Mucosa of gallbladder (tissue), 1 donor: ENCODE measurements at regions not wholly inside any gene's neighbourhood (a gene's known extent, or its start where the extent isn't known, plus 50 kb on each side); places are given as distances from the start of the nearest gene placed in this dataset.
"Not testable (repeated sequence)": the region's sequence is repeated elsewhere in the genome, so short reads cannot be mapped to it uniquely, and the experiment has no call there.

Experiments
- DNase-seq: peaks from one replicate; pipeline ENCODE4 v3.0.0-alpha.2; 2020; ENCODE audit warnings: low spot score
- donor health status: DM: no; HTN: no; CAD: no.

DNA sequence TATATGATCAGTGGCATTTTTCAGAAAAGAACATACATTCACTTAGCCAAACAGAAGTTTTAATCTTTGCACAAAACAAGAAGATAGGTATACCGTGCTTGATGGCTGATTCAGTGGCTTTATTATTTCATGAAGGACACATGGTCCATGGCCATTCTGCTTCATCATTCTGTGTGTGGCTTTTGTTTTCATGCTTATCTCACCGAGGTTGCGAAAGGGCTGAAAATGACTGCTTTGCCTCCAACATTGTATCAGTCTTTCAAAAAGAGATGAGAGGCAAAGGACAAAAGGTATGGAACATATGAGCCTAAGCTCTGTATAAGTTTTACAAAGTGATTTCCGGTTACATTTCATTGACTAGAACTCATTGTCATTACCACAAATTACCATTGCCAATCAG, 541.1 kb downstream of the RAB28 start:
- no peak for DNase-seq

DNA sequence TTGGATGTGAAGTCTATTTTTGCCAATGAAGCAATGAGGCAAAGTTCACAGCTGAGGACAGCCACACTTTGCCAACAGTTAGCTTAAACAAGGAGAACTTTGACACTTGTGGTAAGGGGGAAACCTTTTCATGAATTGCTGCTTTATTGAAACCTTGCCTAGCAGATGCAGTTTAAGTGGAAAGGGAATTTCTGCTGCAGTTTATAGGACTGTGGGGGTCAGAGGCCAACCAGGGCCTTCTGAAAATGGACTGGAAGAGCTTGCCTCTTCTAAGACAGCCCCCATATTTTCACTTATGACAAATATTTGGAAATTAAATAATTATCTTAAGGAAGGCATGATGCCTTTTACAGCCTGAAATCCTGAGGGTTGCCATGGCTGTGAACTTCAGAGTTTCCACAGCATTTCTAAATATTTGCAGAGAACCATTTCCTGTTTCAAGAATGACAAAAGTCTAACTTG, 550.3 kb downstream of the RAB28 start:
- DNase-seq: no peak

DNA sequence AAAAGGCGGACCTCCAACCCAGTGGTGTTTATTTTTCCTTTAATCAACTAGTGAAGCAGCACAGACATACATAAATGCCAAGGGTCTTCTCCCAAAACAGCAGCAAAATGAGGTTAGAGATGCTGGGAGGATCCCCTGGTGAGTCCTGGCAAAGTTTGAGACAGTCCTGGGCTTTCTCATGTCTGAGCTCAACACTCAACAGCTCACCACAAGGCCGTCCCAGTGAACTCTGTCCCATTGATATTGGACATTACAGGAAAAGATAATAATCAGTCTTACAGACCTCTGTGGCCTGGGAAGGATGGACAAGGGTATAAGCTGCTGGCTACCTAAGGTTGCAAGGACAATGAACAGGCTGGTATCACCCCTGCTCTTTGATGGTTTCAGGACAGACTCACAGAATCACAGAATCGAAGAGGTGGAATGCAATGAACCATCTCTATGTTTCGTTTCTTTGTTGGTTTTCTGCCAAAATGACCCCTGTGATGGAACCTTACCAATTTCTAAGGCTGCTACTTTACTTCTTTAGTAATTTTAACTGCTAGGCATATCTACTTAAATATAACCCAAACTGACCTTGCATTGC, 551.8 kb downstream of the RAB28 start:
- no peak for DNase-seq

DNA sequence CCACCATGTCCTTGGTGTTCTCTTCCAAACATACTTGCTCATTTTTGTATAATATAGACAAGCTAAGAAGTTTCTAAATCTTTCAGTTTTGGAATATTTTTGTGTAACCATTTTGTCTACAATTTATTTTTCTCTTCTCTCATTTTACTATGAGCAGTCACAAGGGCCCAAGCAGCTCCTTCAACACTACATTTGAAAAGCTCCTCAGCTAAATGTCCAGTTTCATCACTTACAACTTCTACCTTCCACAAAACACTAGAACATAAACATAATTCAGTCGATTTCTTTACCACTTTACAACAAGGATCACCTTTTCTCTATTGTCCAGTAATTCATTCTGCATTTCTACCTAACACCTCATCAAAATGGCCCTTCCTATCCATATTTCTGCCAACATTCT, 554.4 kb downstream of the RAB28 start:
- no peak for DNase-seq

- no peak for DNase-seq
Measured at GRCh38 chr4:12928751-12929150, 555.4 kb downstream of the RAB28 start.

GRCh38 chr4:12926189-12927066, 557.7 kb downstream of the RAB28 start:
- no peak for DNase-seq

- no peak for DNase-seq
Measured at GRCh38 chr4:12924728-12925320, 559.3 kb downstream of the RAB28 start.

- no peak for DNase-seq
Measured at GRCh38 chr4:12924253-12924652, 559.9 kb downstream of the RAB28 start.

DNA sequence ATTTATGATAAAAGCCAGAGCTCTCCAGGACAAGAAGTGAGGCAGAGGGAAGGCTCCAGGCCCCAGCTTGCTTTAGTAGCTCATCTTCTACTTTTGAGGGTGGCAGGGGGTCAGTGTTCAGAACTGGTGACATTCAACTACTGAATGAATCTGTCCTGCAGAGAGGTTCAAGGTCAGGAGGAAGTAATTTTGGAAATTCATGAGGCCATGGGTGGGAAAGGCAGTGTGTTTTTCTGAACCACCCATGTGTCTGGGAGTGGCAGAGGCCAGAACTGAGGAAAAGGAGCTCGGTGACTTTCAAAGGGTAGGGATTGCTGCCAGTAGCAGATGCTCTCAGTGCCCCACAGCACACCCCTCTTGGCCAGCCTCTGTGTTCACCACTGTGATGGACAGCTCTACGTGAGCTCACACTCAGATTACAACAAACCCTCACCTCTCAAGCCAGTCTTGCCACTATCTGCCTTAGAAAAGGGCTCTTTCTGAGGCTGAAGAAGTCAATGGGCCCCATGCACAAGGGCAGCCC, 571.2 kb downstream of the RAB28 start:
- no peak for DNase-seq

DNA sequence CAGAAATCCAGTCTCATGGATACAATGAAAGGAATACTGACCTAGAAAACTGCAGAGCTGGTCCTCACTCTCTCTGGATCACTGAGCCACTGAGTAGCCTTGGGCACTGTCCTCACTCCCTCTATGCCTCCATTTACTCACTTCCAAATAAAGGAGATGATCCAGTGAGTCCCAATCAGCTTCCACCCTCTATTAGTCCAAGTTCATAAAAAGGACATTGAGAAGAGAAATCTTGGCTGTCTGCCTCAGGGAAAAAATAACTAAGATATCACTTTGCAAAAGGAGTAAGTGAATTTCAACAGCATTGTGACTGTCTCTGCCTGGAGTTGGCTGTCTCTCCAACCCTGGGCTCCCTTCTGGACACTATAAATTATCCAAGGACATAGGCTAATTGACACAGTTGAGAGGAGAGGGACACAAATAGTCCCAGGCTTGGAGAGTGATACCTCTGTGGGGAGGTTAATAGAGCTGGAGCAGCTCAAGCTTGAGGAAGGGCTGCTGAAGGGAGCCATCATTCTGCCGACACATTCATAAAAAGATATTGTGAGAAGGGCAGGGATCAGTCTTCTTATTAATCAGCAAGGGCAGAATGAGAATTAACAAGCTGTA, 572.3 kb downstream of the RAB28 start:
- DNase-seq: no peak

- not testable (repeated sequence) for DNase-seq
Measured at GRCh38 chr4:12903640-12904039, 580.5 kb downstream of the RAB28 start.

- DNase-seq: no peak
Measured at GRCh38 chr4:12902735-12903134, 581.4 kb downstream of the RAB28 start.

GRCh38 chr4:12897954-12898353, 586.2 kb downstream of the RAB28 start:
- no peak for DNase-seq

DNA sequence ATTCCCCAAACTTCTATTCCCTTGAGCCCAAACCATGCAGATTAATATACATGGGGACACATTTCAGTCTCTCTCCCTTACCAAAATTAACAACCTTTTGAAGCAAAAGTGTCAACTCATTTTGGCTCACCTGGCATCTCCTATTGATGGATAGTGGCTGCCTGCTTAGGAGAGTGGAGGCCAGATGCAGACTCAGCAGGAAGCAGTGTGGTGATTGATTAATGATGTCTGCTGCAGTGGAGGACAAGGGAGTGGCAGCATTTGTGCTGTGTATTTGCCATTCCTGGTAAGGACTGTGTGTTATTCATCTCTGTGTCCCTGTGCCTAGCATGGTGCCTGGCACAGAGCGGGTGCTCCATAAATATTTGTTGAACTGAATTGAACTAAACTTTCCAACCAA, 590.1 kb downstream of the RAB28 start:
- no peak for DNase-seq

DNA sequence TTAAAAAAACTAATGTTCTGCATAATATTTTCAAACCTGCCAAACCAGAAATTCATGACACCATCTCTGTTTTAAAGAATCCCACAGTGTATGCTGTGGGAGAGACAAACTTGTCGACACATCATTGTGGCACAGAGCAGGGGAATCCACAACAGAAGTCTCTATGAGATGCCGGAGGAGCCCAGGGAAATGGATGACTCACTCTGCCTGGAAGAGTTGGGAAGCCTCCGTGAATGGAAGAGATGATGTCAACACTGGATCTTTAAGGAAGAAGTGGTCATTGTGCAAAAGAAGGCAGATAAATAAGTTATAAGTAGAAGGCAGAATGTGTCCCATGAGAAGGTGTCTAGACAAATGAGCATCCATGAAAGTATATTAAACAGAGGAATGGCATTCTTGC, 595.1 kb downstream of the RAB28 start:
- DNase-seq: no peak

DNA sequence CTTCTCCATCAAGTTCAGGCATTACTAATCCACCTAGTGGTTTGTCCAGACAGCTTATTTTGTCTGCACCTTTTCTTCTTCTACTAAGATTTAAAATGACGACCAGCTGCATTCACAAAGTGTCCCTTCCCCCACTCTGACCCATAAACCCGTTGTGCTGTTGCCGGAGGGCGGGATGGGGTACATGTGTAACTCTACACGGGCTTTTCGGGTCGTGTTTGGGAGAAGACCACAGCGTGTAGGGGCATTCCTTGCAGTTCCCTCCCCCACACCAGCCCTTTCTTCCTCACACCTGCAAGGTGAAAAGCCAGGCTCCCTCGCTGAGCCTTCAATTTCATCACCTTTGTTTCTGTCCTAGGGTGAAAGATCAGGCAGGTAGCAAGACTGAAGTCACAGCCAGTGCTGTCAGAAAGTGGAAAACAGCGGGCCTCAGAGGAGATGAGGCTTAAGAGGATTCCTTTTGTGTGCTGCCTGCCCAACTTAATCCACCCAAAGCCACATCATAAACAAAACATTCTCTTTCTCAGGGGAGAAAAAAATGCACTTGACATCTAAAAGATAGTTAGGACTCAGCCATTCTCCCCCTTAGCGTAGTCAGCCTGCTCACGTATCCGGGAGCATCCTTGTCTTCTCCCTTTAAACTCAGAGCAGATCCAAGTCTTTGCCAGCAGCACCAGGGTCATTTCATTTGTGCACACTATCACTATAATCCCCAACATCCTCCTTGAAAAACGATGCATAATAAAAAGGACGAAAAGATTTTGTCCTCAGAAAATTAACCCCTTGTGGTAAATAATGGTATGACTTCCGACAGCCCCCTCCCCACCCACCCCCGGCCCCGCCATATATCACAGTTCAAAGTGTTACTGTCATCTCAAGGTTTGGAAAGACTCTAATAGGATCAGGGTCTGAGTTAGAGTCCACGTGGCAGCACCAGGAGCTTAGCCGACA, 599.0 kb downstream of the RAB28 start:
- no peak for DNase-seq

- DNase-seq: no peak
Measured at GRCh38 chr4:12881945-12882584, 602.1 kb downstream of the RAB28 start.

- no peak for DNase-seq
Measured at GRCh38 chr4:12880844-12881243, 603.3 kb downstream of the RAB28 start.

GRCh38 chr4:12879496-12879895, 604.6 kb downstream of the RAB28 start:
- DNase-seq: no peak

DNA sequence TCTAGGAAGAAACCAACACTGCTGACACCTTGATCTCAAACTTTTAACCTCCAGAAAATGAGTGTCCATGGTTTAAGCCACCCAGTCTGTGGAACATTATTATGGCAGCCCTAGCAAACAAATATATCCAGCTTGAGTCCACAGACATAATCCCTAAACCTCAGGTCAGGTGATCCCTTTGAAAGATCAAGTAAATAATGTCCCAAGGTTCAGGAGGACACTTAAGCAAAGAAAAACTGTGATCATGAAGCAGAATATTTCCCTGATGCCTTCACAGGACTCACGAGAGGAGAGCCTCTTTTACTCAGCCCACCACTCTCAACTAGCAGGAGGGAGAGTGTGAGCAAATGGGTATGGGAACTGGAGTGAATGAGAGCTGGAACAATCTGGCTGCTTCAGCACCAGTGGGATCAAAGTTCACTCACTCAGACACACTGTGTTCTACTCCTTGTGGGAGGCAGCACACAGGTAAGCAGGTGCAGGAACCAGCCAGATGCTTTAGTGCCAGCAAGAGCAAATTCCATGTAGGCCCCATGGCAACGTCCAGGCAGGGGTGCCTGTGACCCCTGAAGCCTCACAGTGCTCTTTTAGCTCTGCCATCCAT, 608.4 kb downstream of the RAB28 start:
- no peak for DNase-seq
